Erythroblast (primary cell): ENCODE measurements at regions not wholly inside any gene's neighbourhood (a gene's known extent, or its start where the extent isn't known, plus 50 kb on each side); places are given as distances from the start of the nearest gene placed in this dataset.

ENCODE experiments used
- GATA1 ChIP-seq: IDR thresholded peaks from 2 replicates; pipeline ENCODE4 v1.6.1; 2011; ENCODE audit warnings: low read depth, mild to moderate bottlenecking, control low read depth, low read length, moderate library complexity
- POLR2A ChIP-seq: IDR thresholded peaks from 2 replicates; pipeline ENCODE4 v1.6.1; 2011; ENCODE audit warnings: mild to moderate bottlenecking, low read length

DNA sequence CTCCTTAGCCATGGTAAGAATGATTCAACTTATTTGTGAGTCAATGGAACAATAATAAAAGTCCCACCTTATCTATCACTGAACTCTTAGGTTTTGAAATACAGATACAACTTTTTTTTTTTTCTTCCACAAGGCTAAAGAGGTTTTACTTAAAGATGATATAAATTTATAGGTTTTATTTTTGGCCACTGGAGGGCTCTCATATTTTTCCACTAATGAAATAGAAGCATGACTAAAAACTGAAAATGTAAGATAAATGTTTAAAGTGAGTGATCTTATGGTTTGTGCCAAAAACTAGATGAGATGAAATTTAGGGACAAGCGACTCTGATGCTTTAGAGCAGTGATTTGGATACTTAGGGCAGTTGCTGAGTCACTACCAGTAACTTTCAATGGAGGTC is 499.0 kb downstream of the NUF2 start:
- TF ChIP-seq POLR2A = no peak
- TF ChIP-seq GATA1 = no peak
